GM13976 (cell line): ENCODE measurements at regions not wholly inside any gene's neighbourhood (a gene's known extent, or its start where the extent isn't known, plus 50 kb on each side); places are given as distances from the start of the nearest gene placed in this dataset.

Experiments
- DNase-seq: peaks from one replicate; pipeline ENCODE4 v3.0.0; 2012; ENCODE audit warnings: low spot score
- CTCF ChIP-seq: IDR thresholded peaks from 2 replicates; pipeline ENCODE4 v1.5.1; 2012; ENCODE audit warnings: borderline replicate concordance, mild to moderate bottlenecking; ENCODE audit not compliant: insufficient read depth; ENCODE audit errors: extremely low read depth, missing control alignments, control extremely low read depth
- in situ Hi-C: fragments of 300-500 bp; cut with MboI; formaldehyde crosslinking; loops from one replicate; pipeline ENCODE4 v1.12.0; 2022; ENCODE audit warnings: low sequenced_read_pairs, mixed read lengths, inconsistent platforms; ENCODE audit not compliant: unreplicated experiment

GRCh38 chr5:74404574-74405508 lies 235.7 kb downstream of the ENC1 start:
- TF ChIP-seq CTCF, result no peak
- in situ Hi-C loops, result no loop called here

GRCh38 chr5:74403771-74404170 lies 236.8 kb downstream of the ENC1 start:
- TF ChIP-seq CTCF, result no peak
- no peak for DNase-seq
- in situ Hi-C loops, result no loop called here

More at GRCh38 chr5:74404574-74405508, 235.7 kb downstream of the ENC1 start:
- DNase-seq, result no peak

- TF ChIP-seq CTCF, result no peak
- DNase-seq, result no peak
These were observed 238.0 kb downstream of the ENC1 start for GRCh38 chr5:74402553-74402952.

GRCh38 chr5:74401946-74402320 lies 238.6 kb downstream of the ENC1 start:
- in situ Hi-C loops, result no loop called here
- DNase-seq, result no peak
- TF ChIP-seq CTCF, result no peak

More at GRCh38 chr5:74402553-74402952, 238.0 kb downstream of the ENC1 start:
- in situ Hi-C loops, result no loop called here

- no peak for TF ChIP-seq CTCF
These were observed 239.1 kb downstream of the ENC1 start for GRCh38 chr5:74401281-74401945.

GRCh38 chr5:74400067-74400466 lies 240.5 kb downstream of the ENC1 start:
- no peak for TF ChIP-seq CTCF
- no peak for DNase-seq
- in situ Hi-C loops, result no loop called here

More at GRCh38 chr5:74401281-74401945, 239.1 kb downstream of the ENC1 start:
- in situ Hi-C loops, result no loop called here
- DNase-seq, result no peak
